RCC 7860 (cell line): ENCODE measurements at regions not wholly inside any gene's neighbourhood (a gene's known extent, or its start where the extent isn't known, plus 50 kb on each side); places are given as distances from the start of the nearest gene placed in this dataset.

Source experiments
- DNase-seq: peaks from one replicate; pipeline ENCODE4 v3.0.0-alpha.2; 2015; ENCODE audit warnings: low spot score
- FAIRE-seq: peaks from 2 replicates; lab custom pipeline; 2012; peaks lifted over from hg19 to GRCh38; lab: Jason Lieb, UNC

DNA sequence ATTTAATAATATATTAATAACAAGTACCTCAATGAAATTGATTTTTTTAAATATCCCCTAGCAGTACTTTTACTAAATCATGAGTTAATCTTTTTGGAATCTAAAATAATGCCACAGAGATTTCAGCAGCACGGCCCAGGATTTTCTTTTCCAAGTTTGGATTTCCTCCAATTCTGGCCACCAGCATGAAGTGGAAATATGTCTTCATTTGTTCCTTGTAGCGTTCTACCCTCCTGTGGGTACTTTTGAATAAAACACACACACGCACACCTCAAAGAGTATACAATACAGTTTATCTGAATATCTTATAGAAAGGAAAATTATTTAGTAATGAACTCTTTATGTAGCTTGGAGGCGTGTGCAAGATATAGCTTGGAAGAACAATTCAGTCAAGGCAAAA, 125.1 kb upstream of the STT3B start:
- FAIRE-seq (no peak), DNase-seq (no peak)

DNA sequence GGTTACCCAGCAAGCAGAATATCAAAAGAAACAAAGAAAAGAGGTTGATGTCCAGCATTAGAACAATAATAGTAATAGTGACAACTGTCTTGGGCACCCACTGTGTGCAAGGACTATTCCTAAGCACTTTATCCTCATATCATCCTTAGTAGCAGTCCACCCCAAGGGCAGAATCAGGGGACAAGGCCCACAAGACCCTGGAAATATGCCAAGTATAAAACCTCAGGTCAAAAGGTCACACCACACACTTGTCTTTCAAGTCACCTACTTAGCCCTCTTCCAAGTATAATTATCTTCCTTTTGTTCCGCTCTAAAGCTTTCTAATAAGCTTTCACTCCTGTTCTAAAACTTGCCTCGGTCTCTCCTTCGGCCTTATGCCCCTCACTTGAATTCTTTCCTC, 124.0 kb upstream of the STT3B start:
- no peak for FAIRE-seq

DNA sequence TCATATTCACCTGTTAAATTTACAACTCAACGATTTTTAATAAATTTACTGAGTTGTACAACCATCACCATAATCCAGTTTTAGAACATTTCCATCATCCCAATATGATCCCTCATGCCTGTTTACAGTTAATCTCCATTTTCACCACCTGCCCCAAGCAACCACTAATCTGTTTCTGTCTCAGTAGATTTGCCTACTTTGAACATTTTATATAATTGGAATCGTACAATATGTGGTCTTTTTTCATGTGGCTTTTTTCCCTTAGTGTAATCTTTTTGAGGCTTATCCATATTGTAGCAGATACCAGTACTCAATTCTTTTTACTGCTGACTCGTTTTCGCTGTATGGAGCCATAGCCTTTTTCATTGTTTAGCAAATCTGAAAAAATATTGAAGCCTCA, 123.3 kb upstream of the STT3B start:
- FAIRE-seq (no peak), DNase-seq (no peak)

More for the DNA sequence above, 124.0 kb upstream of the STT3B start:
- DNase-seq = no peak

DNA sequence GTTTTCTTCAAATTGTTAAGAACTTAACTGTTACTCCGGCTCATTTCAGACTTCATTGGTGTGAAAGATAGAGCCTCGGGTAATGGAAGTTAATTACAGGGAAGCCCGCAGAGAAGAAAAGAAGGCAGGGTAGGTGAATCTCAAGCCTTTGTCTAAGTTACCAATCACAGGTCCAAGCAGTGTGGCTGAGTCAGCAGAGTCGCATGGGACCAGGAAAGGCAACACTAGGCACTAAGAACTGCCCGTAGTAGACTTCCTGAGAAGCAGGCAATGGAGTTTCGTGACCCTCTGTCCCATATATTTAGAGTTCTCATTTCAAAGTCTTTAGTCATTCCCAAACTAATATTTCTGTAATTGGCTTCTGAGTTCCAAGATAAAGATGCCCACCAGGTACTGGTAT, 122.9 kb upstream of the STT3B start:
- FAIRE-seq (no peak), DNase-seq (no peak)

DNA sequence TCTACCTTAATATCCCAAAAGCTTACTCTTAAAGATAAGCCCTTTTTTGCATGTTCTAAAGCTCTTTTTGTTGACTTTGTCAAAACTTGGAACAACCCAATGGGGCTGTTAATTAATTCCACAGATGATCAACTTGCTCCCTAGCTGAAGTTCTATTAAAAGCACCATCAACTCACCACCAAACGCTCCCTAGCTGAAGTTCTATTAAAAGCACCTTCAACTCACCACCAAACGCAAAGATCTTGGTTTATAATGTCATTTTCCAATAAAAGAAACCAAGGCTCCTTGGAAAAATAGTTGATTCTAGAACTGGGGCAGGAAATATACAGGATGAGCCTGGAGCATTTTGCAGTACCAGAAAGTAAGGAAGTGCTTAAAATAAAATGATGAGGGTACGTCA, 122.3 kb upstream of the STT3B start:
- DNase-seq (no peak), FAIRE-seq (no peak)

DNA sequence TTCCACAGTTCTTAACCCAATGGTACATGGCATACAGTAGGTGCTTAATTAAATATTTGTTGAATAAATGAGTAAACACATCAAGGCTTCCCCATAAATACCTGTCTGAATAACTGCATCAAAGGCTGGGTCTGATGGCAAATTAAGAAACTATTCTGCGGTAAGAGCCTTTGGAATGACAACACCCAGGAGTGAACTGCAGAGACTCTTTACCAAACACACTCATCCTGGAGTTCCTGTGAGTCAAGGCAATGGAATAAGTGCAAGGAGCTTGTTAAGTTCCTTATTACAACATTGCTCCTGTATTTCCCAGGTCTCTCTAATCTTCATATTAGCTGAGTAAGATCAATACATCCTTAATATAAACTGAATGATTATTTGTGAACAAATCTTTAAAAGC, 119.9 kb upstream of the STT3B start:
- FAIRE-seq (no peak), DNase-seq (no peak)

DNA sequence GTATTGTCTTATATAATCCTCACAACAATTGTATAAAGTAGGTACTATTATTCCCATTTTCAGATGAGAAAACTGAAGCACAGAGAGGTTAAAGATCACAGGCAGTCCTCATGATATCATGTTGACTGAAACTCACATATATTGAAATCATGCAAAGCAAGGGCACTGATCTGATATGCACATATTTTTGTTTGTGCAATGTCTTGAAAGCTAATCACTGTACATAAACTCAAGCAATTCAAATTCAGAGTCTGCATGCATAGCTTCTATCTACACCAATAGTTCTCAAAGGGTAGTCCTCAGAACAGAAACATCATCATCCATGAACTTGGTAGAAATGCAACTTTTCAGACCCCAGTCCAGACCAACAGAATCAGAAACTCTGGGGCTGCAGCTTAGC, 119.2 kb upstream of the STT3B start:
- FAIRE-seq = no peak
- DNase-seq = no peak

DNA sequence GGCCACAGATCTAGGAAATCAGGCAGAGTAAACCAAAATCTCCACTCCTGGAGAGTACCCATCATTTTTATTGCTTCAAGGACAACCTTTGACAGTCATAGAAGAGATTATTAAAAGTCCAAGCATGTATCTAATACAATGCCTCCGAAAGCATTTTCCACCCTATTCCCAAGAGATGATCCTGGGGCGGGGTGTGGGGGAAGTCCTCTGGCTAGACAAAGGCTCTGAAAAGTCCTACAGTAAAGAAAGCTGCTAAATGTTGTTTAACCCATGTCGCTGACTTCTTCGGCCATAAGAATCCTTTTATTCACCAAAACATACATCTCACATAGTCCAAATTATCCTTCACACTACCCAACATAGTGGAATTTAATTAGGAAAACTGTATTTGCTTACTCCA, 115.7 kb upstream of the STT3B start:
- FAIRE-seq (no peak), DNase-seq (no peak)

DNA sequence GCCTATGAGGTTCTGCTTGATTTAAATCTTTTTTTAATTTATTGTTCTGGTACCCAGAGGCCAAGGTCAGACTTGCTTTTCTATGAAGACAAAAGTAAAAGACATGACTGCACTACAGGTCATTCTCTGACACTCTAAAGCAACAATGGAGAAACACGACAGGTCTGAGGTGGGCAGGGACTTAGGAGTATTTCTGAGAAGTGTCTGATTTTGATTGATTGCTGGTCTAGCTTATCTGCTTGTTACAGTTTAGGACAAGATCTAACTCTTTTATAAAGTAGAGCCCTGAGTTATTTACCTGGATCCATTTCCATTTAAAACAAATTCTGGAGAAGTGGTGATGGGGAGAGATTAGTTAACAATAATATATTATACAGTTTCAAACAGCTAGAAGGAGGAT, 115.2 kb upstream of the STT3B start:
- no peak for FAIRE-seq
- DNase-seq = no peak

DNA sequence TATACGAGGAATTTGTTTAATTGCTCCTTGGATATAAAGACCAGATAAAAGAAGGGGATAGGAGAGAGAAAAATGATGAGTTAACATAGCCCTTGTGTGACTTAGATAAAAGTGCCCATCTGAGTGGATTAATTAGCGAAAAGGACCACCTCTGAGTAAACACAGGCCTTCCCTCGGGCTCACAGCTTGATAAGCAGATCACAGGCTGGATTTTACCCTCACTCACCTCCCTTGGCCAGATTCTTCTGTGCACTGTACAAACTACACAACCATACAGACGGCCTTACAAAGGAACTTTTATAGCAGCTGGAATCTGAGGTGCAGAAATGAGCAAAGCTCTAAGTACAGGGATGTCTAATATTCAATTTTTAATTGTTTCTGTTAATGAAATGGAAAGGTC, 112.4 kb upstream of the STT3B start:
- FAIRE-seq = no peak
- no peak for DNase-seq

DNA sequence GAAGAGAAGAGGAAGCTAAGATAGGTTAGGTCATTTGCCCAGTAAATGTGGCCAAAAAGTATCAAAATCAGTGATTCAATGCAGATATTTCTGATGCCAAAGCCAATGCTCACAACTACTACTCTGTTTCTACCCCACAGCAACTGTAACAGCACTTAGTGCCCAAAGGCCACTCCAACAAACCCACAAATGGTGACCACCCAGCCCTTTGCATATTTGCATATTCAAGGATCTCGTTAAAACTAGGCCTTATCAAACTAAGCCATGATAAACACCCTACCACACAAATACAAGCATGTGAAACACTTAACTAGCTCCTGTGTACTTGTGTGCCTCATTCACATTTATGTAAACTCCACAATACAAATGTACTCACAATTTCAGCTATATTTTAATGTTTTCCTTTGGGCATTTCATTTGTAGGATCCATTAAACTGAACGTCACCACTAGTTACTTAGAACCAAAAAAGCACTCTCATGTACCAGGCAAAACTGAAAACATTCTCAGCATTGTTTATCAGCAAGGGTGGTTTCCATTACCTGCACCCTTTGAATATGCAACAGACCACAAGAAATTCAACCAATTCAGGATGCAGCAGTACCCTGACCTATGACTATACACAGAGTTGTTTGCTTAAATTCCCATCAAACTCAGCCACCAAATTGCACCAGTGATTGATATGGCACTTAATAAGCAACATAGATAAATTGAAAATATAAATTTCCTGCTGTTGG, 111.2 kb upstream of the STT3B start:
- FAIRE-seq (no peak), DNase-seq (no peak)

DNA sequence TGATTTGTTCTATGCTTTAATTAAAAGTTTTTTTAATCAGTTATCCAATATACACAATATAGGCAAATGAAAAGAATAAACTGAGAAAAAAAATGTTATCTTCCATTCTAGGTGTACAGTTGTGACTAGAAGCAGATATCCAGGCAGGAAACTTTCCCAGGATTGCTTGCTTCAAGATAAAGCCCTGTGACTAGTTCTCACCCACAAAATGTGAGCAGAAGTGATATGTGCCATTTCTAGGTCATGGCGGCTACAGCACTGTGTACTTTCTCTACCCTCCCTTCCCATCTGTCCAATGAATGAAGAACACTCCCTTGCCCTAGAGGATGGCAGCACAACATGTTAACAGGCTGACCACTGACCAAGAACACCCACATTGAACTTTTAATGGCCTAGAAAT, 110.5 kb upstream of the STT3B start:
- DNase-seq = no peak
- no peak for FAIRE-seq

DNA sequence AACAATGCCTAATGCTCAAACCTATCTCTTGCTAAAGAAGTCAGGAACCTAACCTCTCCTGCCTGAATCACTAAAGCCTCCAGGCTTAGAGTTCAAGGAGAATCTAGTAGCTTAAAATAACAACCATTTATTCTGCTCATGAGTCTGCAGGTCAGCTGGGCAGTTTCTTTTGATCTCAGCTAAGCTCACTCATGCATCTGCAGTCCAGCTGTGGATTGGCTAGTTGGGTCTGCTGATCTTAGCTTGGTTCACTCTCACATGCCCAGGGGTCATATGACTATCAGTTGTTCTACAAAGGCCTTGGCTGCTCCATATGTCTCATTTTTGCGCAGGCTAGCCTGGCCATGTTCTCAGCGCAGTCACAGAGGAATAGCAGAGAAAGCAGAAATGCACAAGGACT, 109.2 kb upstream of the STT3B start:
- FAIRE-seq (no peak), DNase-seq (no peak)

DNA sequence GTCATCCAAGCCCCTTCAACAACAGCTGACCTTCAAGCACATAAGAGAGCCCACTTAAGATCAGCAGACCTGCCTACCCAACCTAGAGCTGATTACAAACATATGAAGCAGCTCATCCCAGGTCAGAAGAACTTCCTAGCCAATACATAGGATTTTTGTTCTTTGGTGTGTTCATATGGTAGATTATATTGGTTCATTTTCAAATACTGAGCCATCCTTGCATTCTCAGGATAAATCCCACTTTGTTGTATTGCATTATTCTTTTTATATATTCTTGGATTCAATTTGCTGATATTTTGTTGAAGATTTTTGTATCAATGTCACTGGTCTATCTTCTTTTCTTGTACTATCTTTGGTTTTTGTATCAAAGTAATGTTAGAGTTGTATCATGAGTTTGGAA, 107.3 kb upstream of the STT3B start:
- DNase-seq = no peak
- FAIRE-seq = no peak

DNA sequence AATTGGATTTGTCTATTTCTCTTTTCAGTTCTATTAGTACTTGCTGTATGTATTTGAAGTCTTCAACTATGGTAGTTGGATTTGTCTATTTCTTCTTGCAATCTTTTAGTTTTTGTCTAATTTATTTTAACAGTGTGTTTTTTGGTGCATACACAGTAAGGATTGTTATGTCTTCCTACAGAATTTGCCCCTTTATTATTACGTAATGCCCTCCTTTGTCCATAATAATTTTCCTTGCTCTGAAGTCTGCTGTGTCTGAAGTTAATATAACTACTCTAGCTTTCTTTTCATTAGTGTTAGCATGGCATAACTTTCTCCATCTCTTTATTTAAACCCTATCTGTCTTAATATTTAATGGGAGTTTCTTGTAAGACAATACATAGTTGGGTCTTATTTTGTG, 105.1 kb upstream of the STT3B start:
- no peak for DNase-seq
- no peak for FAIRE-seq

DNA sequence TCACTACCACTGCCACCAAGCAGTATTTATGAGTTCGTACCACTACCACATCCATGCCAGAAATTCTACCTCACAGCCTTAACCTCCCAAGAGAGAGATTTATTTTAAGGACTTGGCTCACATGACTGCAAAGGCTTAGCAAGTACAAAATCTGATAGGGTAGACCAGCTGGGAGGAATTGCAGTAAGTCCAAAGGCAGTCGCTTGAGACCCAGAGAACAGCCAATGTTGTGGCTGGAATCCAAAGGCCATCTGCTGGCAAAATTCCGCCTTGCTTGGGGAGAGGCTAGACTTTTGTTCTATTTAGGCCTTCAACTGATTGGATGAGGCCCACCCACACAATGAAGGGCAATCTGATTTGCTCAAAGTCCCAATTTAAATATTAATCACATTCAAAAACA, 101.4 kb upstream of the STT3B start:
- DNase-seq = no peak
- no peak for FAIRE-seq

DNA sequence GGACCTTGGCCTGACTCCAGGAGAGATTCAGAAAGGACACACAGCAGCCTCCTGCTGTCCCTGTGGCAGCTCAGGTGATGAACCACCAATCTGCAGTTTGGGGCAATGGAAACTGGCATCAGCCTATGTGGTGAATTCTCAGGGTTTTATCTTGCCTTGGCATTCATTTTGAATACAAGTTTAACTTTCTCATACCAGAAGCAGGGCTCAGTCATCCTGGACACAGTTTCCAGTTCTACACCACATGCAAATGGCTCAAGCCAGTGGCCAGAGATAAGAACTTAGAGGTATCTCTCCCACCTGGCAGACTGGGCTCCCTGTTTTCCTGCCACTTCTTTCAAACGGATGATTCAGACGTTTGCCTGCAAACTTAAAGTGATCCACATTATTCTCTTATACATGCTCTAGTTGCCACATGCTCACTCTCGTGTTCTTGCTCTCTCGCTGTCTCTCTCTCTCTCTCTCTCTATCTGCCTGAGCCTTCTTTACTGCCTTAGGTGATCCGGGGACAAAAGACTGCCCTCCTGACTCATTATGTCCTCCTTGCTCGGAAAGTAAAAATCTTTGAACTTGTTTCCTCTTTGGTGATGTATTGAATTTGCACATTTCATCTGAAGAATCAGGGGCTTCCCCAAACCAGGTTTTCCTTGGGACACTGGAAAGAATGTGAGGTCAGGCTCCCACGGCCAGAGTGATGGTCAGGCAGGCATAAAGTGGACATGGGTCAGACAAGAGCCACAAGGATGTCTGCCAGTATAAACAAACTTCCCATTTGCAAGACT, 99.6 kb upstream of the STT3B start:
- FAIRE-seq (peak; percentile 70), DNase-seq (peak; percentile 71)

DNA sequence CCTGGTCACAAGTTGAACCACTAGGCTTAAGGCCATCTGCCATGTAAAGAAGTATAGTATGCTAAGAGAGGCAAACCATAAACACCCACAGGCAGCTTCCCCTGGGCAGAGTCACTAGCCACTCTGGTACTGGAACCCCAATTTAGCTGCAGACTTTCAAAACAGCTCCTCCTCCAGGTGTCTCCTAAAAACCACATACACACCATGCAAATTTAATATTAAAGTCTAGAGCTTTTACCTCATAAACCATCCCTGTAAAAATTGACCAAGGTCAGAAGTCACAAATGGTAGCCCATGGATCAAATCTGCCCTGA, 99.1 kb upstream of the STT3B start:
- no peak for DNase-seq
- no peak for FAIRE-seq

DNA sequence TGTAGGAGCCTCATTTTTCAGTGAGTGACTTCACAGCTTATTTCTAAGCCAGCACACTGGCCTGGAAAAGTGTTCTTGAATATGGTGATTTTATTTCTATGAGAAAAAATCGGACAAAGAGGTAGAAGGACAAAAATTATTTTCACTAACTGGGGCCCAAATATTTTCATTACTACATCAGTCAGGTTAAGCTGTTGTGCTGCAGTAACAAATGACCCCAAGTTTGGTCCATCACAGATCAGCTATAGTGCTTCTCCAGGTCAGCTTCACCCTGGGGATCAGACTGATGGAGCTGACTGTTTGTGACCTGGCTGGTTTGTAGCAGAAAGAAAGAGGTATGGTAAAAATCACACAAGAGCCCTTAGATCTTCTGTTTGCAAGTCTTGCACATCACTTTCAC, 97.9 kb upstream of the STT3B start:
- no peak for DNase-seq
- FAIRE-seq = no peak

DNA sequence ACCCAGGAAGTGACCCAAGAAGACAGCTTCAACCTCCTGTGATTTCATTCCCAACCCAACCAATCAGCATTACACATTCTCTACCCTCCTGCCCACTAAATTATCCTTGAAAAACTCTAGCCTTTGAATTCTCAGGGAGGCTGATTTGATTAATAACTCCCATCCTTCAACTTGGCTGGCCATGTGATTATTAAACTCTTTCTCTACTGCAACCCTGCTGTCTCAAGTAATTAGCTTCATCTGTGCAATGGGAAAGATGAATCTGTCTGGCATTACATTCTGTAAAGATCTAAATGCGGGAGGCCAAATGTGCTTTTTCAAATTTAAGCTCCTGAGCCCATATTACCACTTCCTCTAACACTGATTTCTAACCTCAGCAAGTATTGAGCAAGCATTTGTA, 95.9 kb upstream of the STT3B start:
- no peak for FAIRE-seq
- no peak for DNase-seq

DNA sequence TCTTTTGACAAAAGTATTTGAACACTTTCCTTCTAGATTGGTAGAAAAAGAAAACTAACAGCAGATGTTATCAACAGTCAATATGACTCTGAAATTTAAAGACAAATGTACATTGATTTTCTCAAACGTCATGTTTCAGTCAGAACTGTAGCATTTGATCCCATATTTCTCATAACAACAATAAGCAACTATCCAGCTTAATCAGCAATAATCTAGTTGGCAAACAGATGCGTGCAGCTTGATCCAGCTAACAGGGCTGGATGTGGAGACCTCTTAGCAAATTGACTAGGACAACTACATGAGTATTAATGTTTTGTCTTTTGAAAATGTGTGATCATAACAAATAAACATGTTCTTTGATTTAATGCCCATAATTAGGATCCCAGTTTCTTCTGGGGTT, 94.0 kb upstream of the STT3B start:
- no peak for FAIRE-seq
- DNase-seq = no peak

DNA sequence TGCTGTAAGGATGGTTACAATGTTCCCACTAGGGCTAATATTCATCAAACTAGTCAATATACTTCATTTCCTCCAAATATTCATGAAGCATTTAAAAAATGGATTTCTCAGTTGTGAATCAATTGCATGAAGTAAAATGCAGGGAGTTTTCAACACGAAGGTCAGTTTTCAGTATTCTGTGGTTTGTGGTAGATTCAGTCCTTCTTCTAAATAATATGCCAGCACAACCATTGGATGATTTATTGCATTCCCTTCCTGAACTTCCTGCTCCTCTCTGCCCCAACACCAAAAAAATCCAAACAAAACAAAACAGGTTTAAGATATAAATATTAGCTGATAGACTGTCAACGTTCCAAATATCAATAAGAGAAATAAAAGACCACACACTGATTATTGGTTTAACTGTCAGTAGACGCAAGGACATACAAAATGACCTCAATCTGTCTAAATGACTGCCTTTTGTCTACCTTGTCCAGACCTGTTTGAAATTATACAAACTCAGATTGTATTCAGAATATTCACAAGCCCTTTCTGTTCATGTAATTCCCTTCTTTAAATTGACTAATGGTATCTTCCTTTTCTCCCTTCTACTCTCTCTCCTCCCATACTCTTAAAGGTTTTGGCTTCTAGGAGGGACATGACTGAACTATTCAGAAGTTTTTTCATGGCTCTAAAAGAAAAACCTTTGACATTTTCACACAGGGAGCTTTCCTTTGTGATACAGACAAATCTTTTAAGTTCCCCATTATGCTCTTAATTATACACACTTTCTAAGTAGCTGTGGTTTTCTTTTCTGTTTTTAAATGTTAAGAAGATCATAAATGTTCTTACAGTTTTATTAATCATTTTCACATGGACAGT, 92.6 kb upstream of the STT3B start:
- no peak for DNase-seq
- no peak for FAIRE-seq
